ENCODE measurements at regions not wholly inside any gene's neighbourhood (a gene's known extent, or its start where the extent isn't known, plus 50 kb on each side); places are given as distances from the start of the nearest gene placed in this dataset.

GRCh38 chr1:56304975-56305374 lies 274.4 kb downstream of the PLPP3 start:
- DNase-seq, result no peak

- no peak for DNase-seq
Measured at GRCh38 chr1:56303805-56304204, 275.6 kb downstream of the PLPP3 start.

DNA sequence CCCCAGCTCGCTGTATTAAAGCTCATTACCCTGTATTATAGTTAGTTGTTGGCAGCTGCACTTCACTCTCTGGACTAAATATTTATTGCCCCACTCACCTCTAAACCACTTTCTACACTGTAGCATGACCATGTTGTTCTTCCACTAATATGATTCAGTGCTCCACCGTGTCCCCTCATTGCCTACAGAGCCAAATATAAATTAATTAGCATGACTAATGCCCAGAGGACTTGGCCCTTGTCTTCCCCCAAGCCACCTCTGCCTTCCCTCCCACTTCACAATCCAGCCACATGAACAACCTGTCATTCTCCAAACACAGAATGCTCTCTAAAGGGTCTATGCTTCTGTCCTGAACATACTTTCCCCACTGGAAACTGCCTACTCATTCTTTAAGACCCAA lies 276.5 kb downstream of the PLPP3 start:
- DNase-seq, result no peak

- DNase-seq, result no peak
Measured at GRCh38 chr1:56301791-56302190, 277.6 kb downstream of the PLPP3 start.

GRCh38 chr1:56300836-56301235 lies 278.5 kb downstream of the PLPP3 start:
- DNase-seq, result no peak

GRCh38 chr1:56298866-56299265 lies 280.5 kb downstream of the PLPP3 start:
- DNase-seq, result no peak

DNA sequence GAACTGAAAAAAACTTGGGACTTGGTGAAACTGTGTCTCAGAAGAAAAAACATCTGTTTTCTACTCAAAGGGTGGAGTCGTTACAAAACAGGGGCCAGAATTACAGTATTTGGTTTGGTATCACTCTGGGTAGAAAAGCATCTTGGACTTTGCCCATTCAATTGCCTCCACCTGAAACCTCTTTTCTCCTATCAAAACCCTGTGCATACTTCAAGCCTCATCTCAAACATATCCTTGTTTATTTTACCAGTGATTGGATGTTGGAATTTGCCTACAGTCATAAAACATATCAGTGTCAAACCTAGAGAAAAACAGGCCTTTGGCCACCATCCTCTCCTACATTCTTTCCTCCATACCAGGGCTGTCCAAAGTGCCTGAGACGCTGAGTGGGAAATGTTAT lies 281.5 kb downstream of the PLPP3 start:
- DNase-seq, result no peak

DNA sequence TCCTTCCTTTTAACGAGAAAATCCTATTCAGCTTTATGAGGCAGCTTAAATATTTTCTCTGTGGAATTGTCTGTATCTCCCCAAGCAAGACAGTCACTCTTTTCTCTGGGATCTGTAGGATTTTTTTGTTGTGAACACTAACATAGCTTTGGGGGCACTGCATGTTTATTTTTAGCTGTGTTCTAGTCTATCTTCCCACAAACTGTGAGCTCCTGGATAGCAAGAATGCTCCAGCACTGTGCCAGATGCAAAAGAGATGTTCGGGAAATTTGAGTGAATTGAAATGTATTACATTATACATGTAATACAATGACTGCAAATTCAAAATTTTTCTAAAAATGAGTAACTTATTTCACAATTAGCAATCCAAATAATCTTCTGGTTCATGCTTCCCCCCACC lies 282.2 kb downstream of the PLPP3 start:
- no peak for DNase-seq

DNA sequence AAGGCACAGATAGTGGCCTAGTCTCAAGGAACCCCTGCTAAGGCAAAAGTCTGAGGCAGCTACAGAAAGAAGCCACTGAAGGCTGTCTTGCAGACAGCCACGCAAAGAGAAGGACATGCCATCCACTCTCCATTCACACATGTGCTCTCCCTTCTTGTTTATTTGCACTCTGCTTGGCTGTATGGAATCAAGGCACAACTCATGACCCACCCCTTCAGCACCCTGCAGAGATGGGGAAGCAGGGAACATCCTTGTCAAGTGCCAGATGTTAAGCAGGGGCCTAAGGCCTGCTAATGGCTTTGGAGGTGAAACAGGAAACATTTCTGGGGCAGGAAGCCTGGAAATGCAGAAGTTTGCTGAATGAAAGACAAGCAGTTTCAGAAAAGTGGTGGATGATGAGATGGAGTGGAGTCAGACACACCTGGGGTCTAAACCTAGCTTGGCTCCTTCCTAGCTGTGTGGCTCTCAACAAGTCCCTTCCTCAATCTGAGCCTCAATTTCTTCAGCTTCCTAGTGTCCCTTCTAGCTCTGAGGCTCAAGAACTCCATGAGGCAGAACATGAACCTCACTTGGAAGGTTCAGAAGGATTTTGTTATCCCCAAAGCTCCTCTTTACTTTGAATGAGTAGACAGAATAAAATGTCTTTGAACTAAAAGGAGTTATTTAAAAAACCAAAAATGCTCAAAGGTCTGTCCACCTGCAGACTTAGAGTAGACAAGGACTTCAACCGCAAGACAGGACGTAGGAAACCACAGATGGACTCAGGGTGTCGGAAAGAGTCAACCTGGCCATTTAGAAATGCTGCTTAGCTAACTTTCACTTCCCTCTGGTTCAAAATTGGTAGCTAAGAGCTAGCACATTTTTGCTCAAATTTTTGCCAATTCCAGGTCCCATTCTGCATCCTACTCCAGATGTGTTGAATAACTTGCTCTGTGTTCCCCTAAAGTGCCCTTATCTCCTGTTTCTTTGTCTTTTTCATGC lies 283.1 kb downstream of the PLPP3 start:
- DNase-seq, result no peak

GRCh38 chr1:56291374-56291919 lies 287.9 kb downstream of the PLPP3 start:
- no peak for DNase-seq

GRCh38 chr1:56289260-56289659 lies 290.1 kb downstream of the PLPP3 start:
- no peak for DNase-seq

DNA sequence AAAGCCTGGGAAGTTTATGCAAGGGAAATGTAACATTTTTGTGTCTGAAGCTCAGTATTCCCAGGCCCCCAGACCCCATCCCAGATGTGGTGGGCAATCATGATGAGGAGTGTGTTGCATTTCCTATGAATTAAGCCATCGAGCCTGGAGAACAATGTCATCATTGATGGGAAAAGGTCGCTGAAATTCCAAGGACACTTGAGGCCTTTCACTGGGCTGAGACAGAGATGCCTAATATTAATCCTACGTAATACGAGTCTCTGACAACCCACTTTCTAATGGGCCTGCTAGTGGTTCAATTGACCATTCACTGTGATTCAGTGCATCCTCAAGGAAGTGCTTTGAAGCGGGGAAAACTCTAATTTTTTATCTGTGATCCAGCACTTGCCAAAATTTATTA lies 291.6 kb downstream of the PLPP3 start:
- DNase-seq, result no peak

- no peak for DNase-seq
Measured at GRCh38 chr1:56286956-56287355, 292.4 kb downstream of the PLPP3 start.

DNA sequence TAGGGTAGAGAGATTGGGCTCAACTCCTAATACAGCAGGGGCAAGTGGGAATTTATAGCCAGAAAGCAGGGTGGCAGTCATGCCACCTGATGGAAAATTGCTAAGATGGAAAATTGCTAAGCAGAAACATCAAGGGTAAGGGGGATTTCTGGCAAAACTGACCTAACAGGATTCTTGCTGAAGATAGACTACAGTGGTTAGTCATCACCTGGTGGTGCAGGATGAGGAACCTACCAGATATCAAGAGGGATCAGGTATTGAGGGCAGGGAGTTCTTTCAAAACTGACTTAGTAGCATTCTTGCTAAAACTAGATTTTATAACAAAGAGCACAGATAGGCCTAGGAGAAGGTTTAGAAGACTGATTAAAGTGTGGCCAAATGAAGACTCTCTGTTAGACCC lies 292.9 kb downstream of the PLPP3 start:
- no peak for DNase-seq

GRCh38 chr1:56285554-56286402 lies 293.6 kb downstream of the PLPP3 start:
- no peak for DNase-seq

DNA sequence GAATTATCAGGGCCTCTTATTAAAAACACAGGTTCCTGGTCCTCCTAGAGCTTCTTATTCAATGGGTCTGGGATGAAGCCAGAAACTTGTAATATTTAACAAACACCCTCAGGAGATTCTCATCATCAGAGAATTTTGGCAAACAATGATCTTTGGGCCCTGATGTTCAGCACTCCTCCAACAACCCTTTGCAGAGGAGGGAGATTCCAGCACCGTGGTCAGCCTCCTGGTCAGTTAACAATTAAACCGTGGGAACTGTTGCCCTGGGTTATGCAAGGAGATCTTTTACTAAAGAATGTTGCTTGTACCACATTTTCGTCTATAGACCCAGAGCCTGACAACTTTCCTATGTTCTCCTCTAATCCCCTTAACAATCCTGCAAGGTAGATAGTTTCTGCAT lies 294.4 kb downstream of the PLPP3 start:
- DNase-seq, result no peak

- no peak for DNase-seq
Measured at GRCh38 chr1:56278061-56278460, 301.3 kb downstream of the PLPP3 start.

GRCh38 chr1:56268519-56269140 lies 310.7 kb downstream of the PLPP3 start:
- DNase-seq, result no peak

DNA sequence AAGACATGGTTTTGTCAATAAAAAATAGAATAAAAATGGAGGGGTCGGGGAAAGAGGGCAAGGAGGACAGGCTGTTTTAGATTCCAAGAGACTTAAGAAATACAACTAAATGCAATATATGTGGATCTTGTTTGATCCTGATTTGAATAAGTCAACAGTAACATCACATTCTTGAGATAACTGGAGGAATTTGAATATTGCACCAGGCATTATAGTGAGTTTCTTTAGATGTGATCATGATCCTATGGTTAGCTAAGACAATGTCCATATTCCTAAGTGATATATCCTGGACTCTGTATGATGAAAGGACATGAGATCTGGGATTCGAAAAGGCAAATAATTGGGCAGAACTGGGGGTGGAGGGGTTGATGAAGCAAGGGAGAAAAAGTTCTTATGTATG lies 311.8 kb downstream of the PLPP3 start:
- no peak for DNase-seq

- no peak for DNase-seq
Measured at GRCh38 chr1:56266359-56266758, 313.0 kb downstream of the PLPP3 start.

DNA sequence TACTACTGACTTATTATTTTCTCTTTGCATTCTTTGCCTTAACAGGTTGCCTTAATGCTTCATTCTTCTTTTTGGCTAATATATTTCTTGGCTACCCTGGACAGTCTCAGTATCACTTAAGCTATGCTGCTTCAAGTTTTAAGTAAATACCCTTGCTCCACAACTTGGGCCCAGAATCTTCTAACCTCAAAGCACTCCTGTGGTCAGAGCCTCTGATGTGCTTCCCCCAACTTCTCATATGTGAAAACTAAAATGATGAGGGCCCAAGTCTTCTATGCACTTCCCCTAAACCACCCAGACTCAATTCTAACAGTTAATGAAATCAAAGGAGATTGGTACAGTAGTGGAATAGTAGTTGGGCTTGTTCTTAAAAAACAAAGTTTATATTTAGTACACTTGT lies 314.1 kb downstream of the PLPP3 start:
- no peak for DNase-seq

GRCh38 chr1:56263908-56264307 lies 315.5 kb downstream of the PLPP3 start:
- DNase-seq, result no peak

DNA sequence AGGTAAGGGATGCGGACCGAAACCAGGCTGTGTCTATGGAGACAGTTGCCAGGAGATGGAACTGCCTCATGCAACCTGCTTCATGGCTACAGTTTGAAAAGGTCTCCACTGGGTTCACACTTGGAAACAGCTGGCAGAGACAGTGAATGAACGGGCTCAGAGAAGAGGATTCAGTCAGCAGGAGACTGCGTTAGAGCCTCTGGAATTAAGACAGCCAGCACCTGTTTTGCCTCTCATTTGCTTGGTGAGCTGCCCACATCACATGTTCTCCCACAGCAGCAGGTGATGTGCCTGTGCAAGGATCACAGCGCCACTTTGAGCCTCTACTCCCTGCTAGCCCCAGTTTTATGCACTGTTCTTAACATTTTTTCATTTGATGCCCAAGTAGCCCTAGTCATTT lies 321.0 kb downstream of the PLPP3 start:
- no peak for DNase-seq

Data from activated CD4-positive, CD25-positive, alpha-beta regulatory T cell (primary cell).